NT2/D1 (cell line): ENCODE measurements at regions not wholly inside any gene's neighbourhood (a gene's known extent, or its start where the extent isn't known, plus 50 kb on each side); places are given as distances from the start of the nearest gene placed in this dataset.

Experiments
- SUZ12 ChIP-seq: IDR thresholded peaks from 2 replicates; pipeline ENCODE4 v1.6.1; 2011; ENCODE audit not compliant: insufficient read length, insufficient read depth; ENCODE audit errors: extremely low read depth
- YY1 ChIP-seq: IDR thresholded peaks from 2 replicates; pipeline ENCODE4 v1.6.1; 2011; ENCODE audit not compliant: insufficient read length, insufficient read depth
- ZNF274 ChIP-seq: IDR thresholded peaks from 2 replicates; pipeline ENCODE4 v1.6.1; 2011; ENCODE audit warnings: mild to moderate bottlenecking, low read depth, low read length

- no peak for TF ChIP-seq ZNF274
- TF ChIP-seq YY1, result no peak
- TF ChIP-seq SUZ12, result no peak
Observed at GRCh38 chr19:16000024-16000663, 51.3 kb downstream of the OR10H4 start.
